ENCODE measurements at regions not wholly inside any gene's neighbourhood (a gene's known extent, or its start where the extent isn't known, plus 50 kb on each side); places are given as distances from the start of the nearest gene placed in this dataset.

GRCh38 chr7:131095346-131095745 lies 232.3 kb upstream of the MKLN1 start:
- Histone ChIP-seq H3K4me1 (ENCODE audit: control insufficient read depth, insufficient read depth, low read length) (no peaks in the 10 kb centered on the region), H3K36me3 (ENCODE audit: control insufficient read depth in 2 of 2, insufficient read depth in 1 of 2, low read length in 2 of 2) (no peaks in the 10 kb centered on the region), H3K9me3 (ENCODE audit: control insufficient read depth, insufficient read depth, low read depth, low read length) (no peaks in the 10 kb centered on the region), H3K27ac (ENCODE audit: extremely low read depth, low read depth, low read length) (no peak overlapping the region), H3K4me3 (ENCODE audit: low read depth, low read length) (no peak overlapping the region)
- TF ChIP-seq ZNF776 (tag by site-specific recombination; IDR thresholded peaks at IDR 0.05; ENCODE audit: borderline replicate concordance): no peak
- TF ChIP-seq, protein P1, sequence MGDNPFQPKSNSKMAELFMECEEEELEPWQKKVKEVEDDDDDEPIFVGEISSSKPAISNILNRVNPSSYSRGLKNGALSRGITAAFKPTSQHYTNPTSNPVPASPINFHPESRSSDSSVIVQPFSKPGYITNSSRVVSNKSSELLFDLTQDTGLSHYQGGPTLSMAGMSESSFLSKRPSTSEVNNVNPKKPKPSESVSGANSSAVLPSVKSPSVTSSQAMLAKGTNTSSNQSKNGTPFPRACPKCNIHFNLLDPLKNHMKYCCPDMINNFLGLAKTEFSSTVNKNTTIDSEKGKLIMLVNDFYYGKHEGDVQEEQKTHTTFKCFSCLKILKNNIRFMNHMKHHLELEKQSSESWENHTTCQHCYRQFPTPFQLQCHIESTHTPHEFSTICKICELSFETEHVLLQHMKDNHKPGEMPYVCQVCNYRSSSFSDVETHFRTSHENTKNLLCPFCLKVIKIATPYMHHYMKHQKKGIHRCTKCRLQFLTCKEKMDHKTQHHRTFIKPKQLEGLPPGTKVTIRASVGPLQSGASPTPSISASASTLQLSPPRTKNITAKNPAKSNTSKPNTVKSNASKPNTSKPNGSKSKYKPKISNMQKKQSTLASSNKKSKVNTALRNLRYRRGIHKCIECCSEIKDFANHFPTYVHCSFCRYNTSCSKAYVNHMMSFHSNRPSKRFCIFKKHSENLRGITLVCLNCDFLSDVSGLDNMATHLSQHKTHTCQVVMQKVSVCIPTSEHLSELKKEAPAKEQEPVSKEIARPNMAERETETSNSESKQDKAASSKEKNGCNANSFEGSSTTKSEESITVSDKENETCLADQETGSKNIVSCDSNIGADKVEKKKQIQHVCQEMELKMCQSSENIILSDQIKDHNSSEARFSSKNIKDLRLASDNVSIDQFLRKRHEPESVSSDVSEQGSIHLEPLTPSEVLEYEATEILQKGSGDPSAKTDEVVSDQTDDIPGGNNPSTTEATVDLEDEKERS (tag by site-specific recombination; IDR thresholded peaks at IDR 0.05): no peak
- no peak for TF ChIP-seq HOXD13 (CRISPR knock-in tag; IDR thresholded peaks at IDR 0.05; ENCODE audit: borderline replicate concordance)
- TF ChIP-seq ZNF140 (tag by site-specific recombination; IDR thresholded peaks at IDR 0.05): no peak
- no peak for TF ChIP-seq SP2 (tag by site-specific recombination; IDR thresholded peaks at IDR 0.05)
- ChIA-PET POLR2A (no interaction called here), CTCF (no interaction called here)

DNA sequence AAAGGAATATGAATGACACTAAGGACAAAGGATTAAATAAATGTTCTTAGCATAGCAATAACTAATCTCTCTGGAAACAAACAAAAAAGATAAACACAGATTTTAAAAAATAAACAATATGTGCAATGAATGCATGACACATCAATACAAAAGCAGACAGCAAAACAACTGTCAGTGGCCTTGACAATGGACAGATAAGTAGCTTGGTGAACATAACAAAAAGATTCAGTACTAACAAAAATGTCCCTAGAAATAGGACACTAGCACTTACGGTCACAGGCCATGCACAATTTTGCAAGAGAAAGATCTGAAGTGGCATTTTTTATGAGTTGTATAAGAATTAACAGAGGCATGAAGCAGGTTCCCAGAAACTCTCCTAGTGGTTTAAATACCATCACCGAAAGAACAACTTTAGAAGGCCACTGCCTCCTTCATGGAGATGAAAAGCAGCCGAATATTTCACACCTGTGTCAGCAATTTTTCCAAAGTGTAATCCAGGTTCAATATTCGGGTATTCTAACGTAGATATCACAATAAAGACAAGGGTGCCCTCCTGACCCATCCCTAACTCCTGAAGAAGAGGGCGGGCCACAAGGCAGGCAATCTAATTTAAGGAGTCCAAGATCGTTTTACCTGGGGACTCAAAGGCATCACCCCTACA lies 231.3 kb upstream of the MKLN1 start:
- Histone ChIP-seq H3K27ac (ENCODE audit: extremely low read depth, low read depth, low read length) (no peak overlapping the region), H3K9me3 (ENCODE audit: control insufficient read depth, insufficient read depth, low read depth, low read length) (no peaks in the 10 kb centered on the region), H3K4me3 (ENCODE audit: low read depth, low read length) (no peak overlapping the region), H3K36me3 (ENCODE audit: control insufficient read depth in 2 of 2, insufficient read depth in 1 of 2, low read length in 2 of 2) (no peaks in the 10 kb centered on the region), H3K4me1 (ENCODE audit: control insufficient read depth, insufficient read depth, low read length) (no peaks in the 10 kb centered on the region)
- CTCF ChIA-PET: interaction anchor here (0.7 to 1.0 kb wide), 3 partner anchors 199 to 1128 kb away, joined by 4 to 8 read pairs (median 7); no protein-coding TSS in a partner anchor
- POLR2A ChIA-PET: no interaction called here
- TF ChIP-seq, protein P2, sequence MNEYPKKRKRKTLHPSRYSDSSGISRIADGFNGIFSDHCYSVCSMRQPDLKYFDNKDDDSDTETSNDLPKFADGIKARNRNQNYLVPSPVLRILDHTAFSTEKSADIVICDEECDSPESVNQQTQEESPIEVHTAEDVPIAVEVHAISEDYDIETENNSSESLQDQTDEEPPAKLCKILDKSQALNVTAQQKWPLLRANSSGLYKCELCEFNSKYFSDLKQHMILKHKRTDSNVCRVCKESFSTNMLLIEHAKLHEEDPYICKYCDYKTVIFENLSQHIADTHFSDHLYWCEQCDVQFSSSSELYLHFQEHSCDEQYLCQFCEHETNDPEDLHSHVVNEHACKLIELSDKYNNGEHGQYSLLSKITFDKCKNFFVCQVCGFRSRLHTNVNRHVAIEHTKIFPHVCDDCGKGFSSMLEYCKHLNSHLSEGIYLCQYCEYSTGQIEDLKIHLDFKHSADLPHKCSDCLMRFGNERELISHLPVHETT (tag by site-specific recombination; IDR thresholded peaks at IDR 0.05): no peak
- TF ChIP-seq MEIS1 (CRISPR knock-in tag; IDR thresholded peaks at IDR 0.05; ENCODE audit: borderline replicate concordance) (no peak), ZNF18 (tag by site-specific recombination; IDR thresholded peaks at IDR 0.05) (no peak), ZNF549 (tag by site-specific recombination; IDR thresholded peaks at IDR 0.05) (no peak), ZNF335 (tag by site-specific recombination; conservative IDR thresholded peaks at IDR 0.05) (no peak), ZNF670 (tag by site-specific recombination; IDR thresholded peaks at IDR 0.05; ENCODE audit: low read depth) (no peak)
- TF ChIP-seq, protein P3, sequence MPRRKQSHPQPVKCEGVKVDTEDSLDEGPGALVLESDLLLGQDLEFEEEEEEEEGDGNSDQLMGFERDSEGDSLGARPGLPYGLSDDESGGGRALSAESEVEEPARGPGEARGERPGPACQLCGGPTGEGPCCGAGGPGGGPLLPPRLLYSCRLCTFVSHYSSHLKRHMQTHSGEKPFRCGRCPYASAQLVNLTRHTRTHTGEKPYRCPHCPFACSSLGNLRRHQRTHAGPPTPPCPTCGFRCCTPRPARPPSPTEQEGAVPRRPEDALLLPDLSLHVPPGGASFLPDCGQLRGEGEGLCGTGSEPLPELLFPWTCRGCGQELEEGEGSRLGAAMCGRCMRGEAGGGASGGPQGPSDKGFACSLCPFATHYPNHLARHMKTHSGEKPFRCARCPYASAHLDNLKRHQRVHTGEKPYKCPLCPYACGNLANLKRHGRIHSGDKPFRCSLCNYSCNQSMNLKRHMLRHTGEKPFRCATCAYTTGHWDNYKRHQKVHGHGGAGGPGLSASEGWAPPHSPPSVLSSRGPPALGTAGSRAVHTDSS (tag by site-specific recombination; IDR thresholded peaks at IDR 0.05): no peak

All from HEK293 (cell line).